Stomach (tissue), 8 donors: ENCODE measurements at regions not wholly inside any gene's neighbourhood (a gene's known extent, or its start where the extent isn't known, plus 50 kb on each side); places are given as distances from the start of the nearest gene placed in this dataset.

Source experiments
- DNase-seq, 2 donors: peaks; one replicate each; pipeline versions ENCODE4 v3.0.0 to v3.0.0-alpha.2; 2013 to 2019
- H3K27ac ChIP-seq, 5 donors: fragments of 200-600 bp in 4 of 5; sonication (generic) in 4 of 5; one replicate each; pipeline ENCODE4 v1.5.1; 2013 to 2019; ENCODE audit warnings: mild to moderate bottlenecking in 1 of 5, moderate library complexity in 1 of 5
- H3K27me3 ChIP-seq, 3 donors: fragments of 200-600 bp; sonication (generic); one replicate each; pipeline ENCODE4 v1.5.1; 2017 to 2019; ENCODE audit warnings: mixed run types in 1 of 3
- H3K36me3 ChIP-seq, 4 donors: fragments of 200-600 bp; sonication (generic); 1 replicate in 3 of 4; 2 replicates in 1 of 4; pipeline ENCODE4 v1.5.1; 2016 to 2019
- H3K4me1 ChIP-seq, 4 donors: fragments of 200-600 bp; sonication (generic); one replicate each; pipeline ENCODE4 v1.5.1; 2016 to 2019
- H3K4me3 ChIP-seq, 4 donors: fragments of 200-600 bp; sonication (generic) in 3 of 4; one replicate each; pipeline ENCODE4 v1.5.1; 2016 to 2019; ENCODE audit warnings: mild to moderate bottlenecking in 1 of 4
- H3K9me3 ChIP-seq, 4 donors: fragments of 200-600 bp; sonication (generic); one replicate each; pipeline ENCODE4 v1.5.1; 2016 to 2019
- EP300 ChIP-seq: sonication (generic); formaldehyde crosslinking; IDR thresholded peaks from one replicate; pipeline ENCODE4 v1.6.1; 2017; ENCODE audit warnings: antibody characterized with exemption
- POLR2A ChIP-seq, 4 donors: fragments of 450-650 bp; IDR thresholded peaks; one replicate each; pipeline ENCODE4 v1.6.1; 2016; ENCODE audit warnings: antibody characterized with exemption in 4 of 4, control low read depth in 2 of 4, mild to moderate bottlenecking in 1 of 4, moderate library complexity in 1 of 4
- POLR2AphosphoS5 ChIP-seq, 3 donors: sonication (generic); formaldehyde crosslinking; IDR thresholded peaks; one replicate each; pipeline ENCODE4 v1.6.1; 2016; ENCODE audit warnings: antibody characterized with exemption in 3 of 3
- WGBS, 5 donors: extraction: QIAGEN DNeasy Blood & Tissue Kit in 3 of 5; methylation state at CpG; one replicate each; pipeline versions ENCODE4 v1.1.5 to v1.1.7; 2013 to 2018; 5-methylcytosine and 5-hydroxymethylcytosine counted together
- intact Hi-C: fragments of 100-400 bp; cut with DNase I; formaldehyde crosslinking; loops from one replicate; pipeline ENCODE4 v1.15.1; 2023; ENCODE audit warnings: low total_unique reads
- TF ChIP-seq, protein P1 (sequence below), 7 experiments: fragments of 450-650 bp in 4 of 7; fragments of 200-600 bp in 3 of 7; sonication (generic) in 3 of 7; IDR thresholded peaks; one replicate each; pipeline ENCODE4 v1.5.1; 2016 to 2019; ENCODE audit warnings: antibody characterized with exemption in 7 of 7, control low read depth in 2 of 7, mild to moderate bottlenecking in 1 of 7
- donor health status: healthy with polysubstance abuse.
- donor health status: Bipolar disorder and iron deficiency.
- donor health status: healthy.

GRCh38 chr2:3130444-3130843, 247.2 kb downstream of the EIPR1 start:
- 70 to 87% (median 84%) methylated on average over 4 of the region's 4 CpGs for WGBS, 5 donors

GRCh38 chr2:3129867-3130266, 247.8 kb downstream of the EIPR1 start:
- WGBS, 5 donors: 77 to 82% (median 78%) methylated on average over 5 to 6 of the region's 6 CpGs
- no peak for DNase-seq
- Histone ChIP-seq H3K4me3 (no peak overlapping the region), H3K27ac (no peak overlapping the region), H3K27me3 (peaks cover 0 to 19% (median 0%) of the 10 kb centered on the region in 3 donors), H3K36me3 (no peaks in the 10 kb centered on the region), H3K9me3 (peaks cover 0 to 14% (median 6%) of the 10 kb centered on the region in 4 donors), H3K4me1 (no peaks in the 10 kb centered on the region)
- TF ChIP-seq POLR2AphosphoS5 (IDR thresholded peaks at IDR 0.05) (no peak), POLR2A (IDR thresholded peaks at IDR 0.05) (no peak), EP300 (no peak)
- intact Hi-C loops: no loop called here

More at GRCh38 chr2:3130444-3130843, 247.2 kb downstream of the EIPR1 start:
- Histone ChIP-seq H3K27me3 (peaks cover 0 to 19% (median 0%) of the 10 kb centered on the region in 3 donors), H3K27ac (no peak overlapping the region), H3K4me3 (no peak overlapping the region), H3K36me3 (no peaks in the 10 kb centered on the region), H3K9me3 (peaks cover 0 to 17% (median 7%) of the 10 kb centered on the region in 4 donors), H3K4me1 (no peaks in the 10 kb centered on the region)
- TF ChIP-seq EP300: no peak
- no peak for TF ChIP-seq POLR2A (IDR thresholded peaks at IDR 0.05)
- TF ChIP-seq POLR2AphosphoS5 (IDR thresholded peaks at IDR 0.05): no peak
- TF ChIP-seq, protein P1, sequence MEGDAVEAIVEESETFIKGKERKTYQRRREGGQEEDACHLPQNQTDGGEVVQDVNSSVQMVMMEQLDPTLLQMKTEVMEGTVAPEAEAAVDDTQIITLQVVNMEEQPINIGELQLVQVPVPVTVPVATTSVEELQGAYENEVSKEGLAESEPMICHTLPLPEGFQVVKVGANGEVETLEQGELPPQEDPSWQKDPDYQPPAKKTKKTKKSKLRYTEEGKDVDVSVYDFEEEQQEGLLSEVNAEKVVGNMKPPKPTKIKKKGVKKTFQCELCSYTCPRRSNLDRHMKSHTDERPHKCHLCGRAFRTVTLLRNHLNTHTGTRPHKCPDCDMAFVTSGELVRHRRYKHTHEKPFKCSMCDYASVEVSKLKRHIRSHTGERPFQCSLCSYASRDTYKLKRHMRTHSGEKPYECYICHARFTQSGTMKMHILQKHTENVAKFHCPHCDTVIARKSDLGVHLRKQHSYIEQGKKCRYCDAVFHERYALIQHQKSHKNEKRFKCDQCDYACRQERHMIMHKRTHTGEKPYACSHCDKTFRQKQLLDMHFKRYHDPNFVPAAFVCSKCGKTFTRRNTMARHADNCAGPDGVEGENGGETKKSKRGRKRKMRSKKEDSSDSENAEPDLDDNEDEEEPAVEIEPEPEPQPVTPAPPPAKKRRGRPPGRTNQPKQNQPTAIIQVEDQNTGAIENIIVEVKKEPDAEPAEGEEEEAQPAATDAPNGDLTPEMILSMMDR (IDR thresholded peaks at IDR 0.05): no peak
- no peak for DNase-seq
- intact Hi-C loops: no loop called here

DNA sequence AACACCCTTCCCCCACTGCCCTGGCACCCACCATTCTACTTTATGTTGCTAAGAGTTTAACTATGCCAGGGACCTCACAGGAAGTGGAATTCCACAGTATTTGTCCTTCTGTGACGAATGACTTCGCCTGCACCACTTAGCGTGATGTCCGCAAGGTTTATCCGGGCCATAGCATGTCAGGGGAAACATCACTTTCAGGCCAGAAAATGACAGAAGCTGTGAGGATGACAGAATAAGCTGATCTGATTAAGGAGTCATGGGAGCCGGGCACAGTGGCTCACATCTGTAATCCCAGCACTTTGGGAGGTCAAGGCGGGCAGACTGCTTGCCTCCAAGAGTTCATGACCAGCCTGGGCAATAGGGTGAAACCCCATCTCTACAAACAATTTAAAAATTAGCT, 248.8 kb downstream of the EIPR1 start:
- no peak overlapping the region for H3K4me3 ChIP-seq
- intact Hi-C loops: no loop called here
- TF ChIP-seq, protein P1 (IDR thresholded peaks at IDR 0.05): no peak
- TF ChIP-seq POLR2A (IDR thresholded peaks at IDR 0.05) (no peak), EP300 (no peak), POLR2AphosphoS5 (IDR thresholded peaks at IDR 0.05) (no peak)
- no peaks in the 10 kb centered on the region for H3K4me1 ChIP-seq
- WGBS, 5 donors: 88 to 90% (median 89%) methylated on average over 7 of the region's 7 CpGs
- peaks cover 0 to 19% (median 0%) of the 10 kb centered on the region in 3 donors for H3K27me3 ChIP-seq
- no peak for DNase-seq
- no peak overlapping the region for H3K27ac ChIP-seq
- peaks cover 0 to 4% (median under 1%) of the 10 kb centered on the region in 4 donors for H3K9me3 ChIP-seq
- H3K36me3 ChIP-seq: no peaks in the 10 kb centered on the region

DNA sequence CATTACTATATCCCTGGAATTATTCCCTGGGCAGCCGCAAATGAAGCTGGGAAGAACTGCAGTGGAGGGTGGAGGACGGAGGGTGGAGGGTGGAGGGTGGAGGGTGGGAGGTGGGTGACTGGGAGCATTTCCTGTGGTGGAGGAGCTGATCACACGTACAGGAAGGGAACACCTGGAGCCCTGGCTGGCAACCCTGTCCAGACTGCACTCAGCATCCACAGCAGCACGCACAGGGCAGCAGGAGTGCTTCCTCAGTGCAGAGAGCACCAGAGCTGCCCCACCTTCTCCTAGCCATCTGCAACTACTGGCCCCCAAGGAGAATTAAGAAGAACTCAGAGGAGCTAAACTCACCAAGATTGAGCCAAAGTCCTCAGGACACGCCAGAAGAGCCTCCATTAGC, 249.9 kb downstream of the EIPR1 start:
- H3K36me3 ChIP-seq: no peaks in the 10 kb centered on the region
- intact Hi-C loops: no loop called here
- 42 to 65% (median 59%) methylated on average over 5 of the region's 5 CpGs for WGBS, 5 donors
- no peak for DNase-seq
- peaks cover 0 to 19% (median 0%) of the 10 kb centered on the region in 3 donors for H3K27me3 ChIP-seq
- no peaks in the 10 kb centered on the region for H3K4me1 ChIP-seq
- H3K27ac ChIP-seq: no peak overlapping the region
- no peaks in the 10 kb centered on the region for H3K9me3 ChIP-seq
- H3K4me3 ChIP-seq: no peak overlapping the region
- TF ChIP-seq POLR2A (IDR thresholded peaks at IDR 0.05) (no peak), POLR2AphosphoS5 (IDR thresholded peaks at IDR 0.05) (no peak), EP300 (no peak)
- TF ChIP-seq, protein P1 (IDR thresholded peaks at IDR 0.05): no peak

DNA sequence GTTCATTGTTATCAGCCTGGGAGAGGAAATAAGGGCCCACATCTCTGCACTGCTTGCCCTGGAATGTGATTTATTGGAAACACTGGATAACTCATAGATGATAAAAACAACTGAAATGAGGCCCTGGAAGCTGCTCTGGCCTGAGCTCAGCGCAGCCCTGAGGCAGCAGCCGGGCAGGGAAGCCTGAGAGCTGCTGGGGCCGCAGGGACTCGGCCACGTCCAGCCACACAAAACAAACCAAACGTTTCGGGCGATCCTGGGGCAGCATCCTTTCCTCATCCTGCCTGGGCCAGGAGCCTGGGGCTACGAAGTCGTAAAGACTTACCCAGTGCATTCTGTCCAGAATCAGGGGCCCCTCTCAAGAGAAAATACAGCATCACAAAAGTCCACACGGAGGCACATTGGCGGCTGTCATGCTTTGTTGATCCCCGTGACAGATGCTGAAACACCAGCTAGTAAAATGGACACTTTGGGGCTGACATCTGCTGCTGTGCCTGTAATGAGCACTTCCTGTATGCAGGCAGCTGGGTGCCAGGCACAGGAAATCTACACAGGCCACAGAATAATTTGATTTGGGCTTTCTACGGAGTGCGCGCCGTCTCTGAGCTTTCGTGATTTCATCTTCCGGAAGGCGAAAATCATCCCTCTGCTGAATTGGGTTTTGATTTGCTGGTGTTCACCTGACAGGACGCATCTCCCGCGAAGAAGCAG, 250.6 kb downstream of the EIPR1 start:
- Histone ChIP-seq H3K27ac (no peak overlapping the region), H3K9me3 (no peaks in the 10 kb centered on the region), H3K27me3 (peaks cover 0 to 15% (median 0%) of the 10 kb centered on the region in 3 donors), H3K4me1 (no peaks in the 10 kb centered on the region), H3K36me3 (no peaks in the 10 kb centered on the region), H3K4me3 (no peak overlapping the region)
- 75 to 81% (median 78%) methylated on average over 17 to 23 of the region's 23 CpGs for WGBS, 5 donors
- intact Hi-C loops: no loop called here
- TF ChIP-seq POLR2A (IDR thresholded peaks at IDR 0.05) (no peak), POLR2AphosphoS5 (IDR thresholded peaks at IDR 0.05) (no peak), EP300 (no peak)
- TF ChIP-seq, protein P1 (IDR thresholded peaks at IDR 0.05): no peak
- DNase-seq: peak in 1 of 2 donors; percentile 40
